Hematopoietic multipotent progenitor cell treated with erythropoietin and hydrocortisone succinate and interleukin-3 and kit ligand, for 6 days (in vitro differentiated cells): ENCODE measurements at regions not wholly inside any gene's neighbourhood (a gene's known extent, or its start where the extent isn't known, plus 50 kb on each side); places are given as distances from the start of the nearest gene placed in this dataset.
"Not testable (repeated sequence)": the region's sequence is repeated elsewhere in the genome, so short reads cannot be mapped to it uniquely, and the experiment has no call there.

Source experiments
- DNase-seq: peaks from one replicate; pipeline ENCODE4 v3.0.0-alpha.2; 2015

GRCh38 chr15:75792236-75792635, 51.0 kb upstream of the UBE2Q2 start:
- not testable (repeated sequence) for DNase-seq

- DNase-seq = no peak
These were observed 51.9 kb upstream of the UBE2Q2 start for GRCh38 chr15:75791337-75791713.

- DNase-seq = no peak
These were observed 52.5 kb upstream of the UBE2Q2 start for GRCh38 chr15:75790631-75791336.

- no peak for DNase-seq
These were observed 56.7 kb upstream of the UBE2Q2 start for GRCh38 chr15:75786575-75786947.

GRCh38 chr15:75785771-75786574, 57.3 kb upstream of the UBE2Q2 start:
- DNase-seq = peak; percentile 33

GRCh38 chr15:75784511-75785480, 58.5 kb upstream of the UBE2Q2 start:
- DNase-seq = not testable (repeated sequence)

- not testable (repeated sequence) for DNase-seq
These were observed 59.7 kb upstream of the UBE2Q2 start for GRCh38 chr15:75783566-75783965.

- DNase-seq = no peak
These were observed 60.3 kb upstream of the UBE2Q2 start for GRCh38 chr15:75782926-75783325.

GRCh38 chr15:75780995-75781394, 62.3 kb upstream of the UBE2Q2 start:
- DNase-seq = not testable (repeated sequence)

GRCh38 chr15:75779504-75779903, 63.7 kb upstream of the UBE2Q2 start:
- DNase-seq = no peak

- not testable (repeated sequence) for DNase-seq
These were observed 64.4 kb upstream of the CSPG4 start for GRCh38 chr15:75776871-75777610.

GRCh38 chr15:75776065-75776423, 63.4 kb upstream of the CSPG4 start:
- no peak for DNase-seq

GRCh38 chr15:75775296-75776064, 62.8 kb upstream of the CSPG4 start:
- DNase-seq = peak; percentile 13

GRCh38 chr15:75773974-75774373, 61.3 kb upstream of the CSPG4 start:
- DNase-seq = not testable (repeated sequence)

GRCh38 chr15:75771054-75771453, 58.4 kb upstream of the CSPG4 start:
- not testable (repeated sequence) for DNase-seq

- no peak for DNase-seq
These were observed 57.5 kb upstream of the CSPG4 start for GRCh38 chr15:75770131-75770530.

GRCh38 chr15:75768526-75768925, 55.9 kb upstream of the CSPG4 start:
- not testable (repeated sequence) for DNase-seq

- not testable (repeated sequence) for DNase-seq
These were observed 53.1 kb upstream of the CSPG4 start for GRCh38 chr15:75765551-75766305.

- not testable (repeated sequence) for DNase-seq
These were observed 52.4 kb upstream of the CSPG4 start for GRCh38 chr15:75764845-75765550.
